22Rv1 (cell line): ENCODE measurements at regions not wholly inside any gene's neighbourhood (a gene's known extent, or its start where the extent isn't known, plus 50 kb on each side); places are given as distances from the start of the nearest gene placed in this dataset.

Source experiments
- H3K27ac ChIP-seq: fragments of 450-650 bp; 2 replicates; pipeline ENCODE4 v1.5.1; 2017
- CTCF ChIP-seq: fragments of 450-650 bp; IDR thresholded peaks from 2 replicates; pipeline ENCODE4 v1.5.1; 2017; ENCODE audit warnings: mild to moderate bottlenecking
- ZFX ChIP-seq: fragments of 450-650 bp; IDR thresholded peaks from 2 replicates; pipeline ENCODE4 v1.6.1; 2017; ENCODE audit warnings: antibody characterized with exemption, borderline replicate concordance

DNA sequence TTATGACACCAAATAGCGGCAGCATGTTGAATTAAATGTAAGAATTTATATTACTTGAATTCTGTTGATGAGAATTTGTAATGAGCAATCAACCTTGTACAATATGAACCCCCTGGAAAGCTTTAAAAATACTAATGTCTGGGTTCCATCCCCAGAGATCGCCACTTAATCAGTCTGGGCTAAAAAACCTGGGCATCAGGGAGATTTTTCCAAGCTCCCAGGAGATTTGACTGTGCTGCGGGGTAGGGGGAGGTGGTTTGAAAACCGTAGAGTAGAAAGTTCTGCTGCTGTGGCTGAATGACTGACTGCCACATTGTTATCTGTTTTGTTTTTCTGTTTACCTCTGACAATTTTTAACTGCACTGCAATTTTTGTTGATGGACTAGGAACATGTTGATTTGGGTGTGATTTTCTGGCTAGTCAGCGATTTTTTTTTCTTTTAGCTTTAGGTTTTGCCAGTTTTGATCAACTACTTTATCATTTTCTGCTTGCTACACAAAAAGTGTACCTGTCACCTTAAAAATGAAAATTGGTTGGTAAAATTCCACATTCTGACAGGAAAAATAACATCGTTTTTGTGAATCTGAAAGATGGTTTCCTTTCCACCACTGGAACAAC is 79.3 kb downstream of the PCTP start:
- H3K27ac ChIP-seq = no peak overlapping the region
- no peak for TF ChIP-seq CTCF
- no peak for TF ChIP-seq ZFX

DNA sequence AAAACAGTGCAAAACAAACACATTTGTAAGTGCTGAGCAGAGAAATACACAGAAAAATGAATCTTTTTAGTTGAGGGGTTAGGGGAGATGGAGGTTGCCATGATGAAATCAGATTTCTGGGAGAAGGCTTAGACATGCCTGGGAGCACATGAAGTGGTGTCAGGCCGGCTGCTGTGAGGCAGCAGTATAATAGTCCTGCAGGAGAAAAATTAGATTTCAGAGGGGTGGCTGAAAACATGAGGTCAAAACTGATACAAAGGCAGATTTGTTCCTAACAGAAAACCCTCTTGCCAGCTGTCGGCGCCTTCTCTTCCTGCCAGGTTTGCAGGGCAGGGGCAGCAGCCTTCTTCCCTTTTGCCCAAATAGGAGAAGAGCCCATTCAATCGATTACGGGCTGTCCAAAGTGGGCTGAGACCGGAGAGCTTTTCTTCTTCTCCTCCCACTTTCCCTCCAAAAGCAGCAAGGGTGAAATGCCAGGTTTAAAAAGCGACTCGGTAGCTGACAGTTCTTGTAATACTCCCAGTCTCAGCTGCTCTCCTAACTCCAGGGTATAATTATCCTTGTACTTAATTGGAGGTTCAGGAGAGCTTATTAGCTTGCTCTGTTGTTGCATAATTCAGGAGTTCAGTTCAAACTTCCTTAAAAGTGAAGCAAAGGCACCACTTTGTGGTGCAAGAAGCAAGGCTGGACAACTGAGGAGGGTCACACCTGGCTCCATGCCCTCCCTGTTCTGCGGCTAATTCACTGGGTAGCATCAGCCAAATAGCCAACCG is 80.0 kb downstream of the PCTP start:
- TF ChIP-seq ZFX = no peak
- no peak for TF ChIP-seq CTCF
- H3K27ac ChIP-seq = no peak overlapping the region

DNA sequence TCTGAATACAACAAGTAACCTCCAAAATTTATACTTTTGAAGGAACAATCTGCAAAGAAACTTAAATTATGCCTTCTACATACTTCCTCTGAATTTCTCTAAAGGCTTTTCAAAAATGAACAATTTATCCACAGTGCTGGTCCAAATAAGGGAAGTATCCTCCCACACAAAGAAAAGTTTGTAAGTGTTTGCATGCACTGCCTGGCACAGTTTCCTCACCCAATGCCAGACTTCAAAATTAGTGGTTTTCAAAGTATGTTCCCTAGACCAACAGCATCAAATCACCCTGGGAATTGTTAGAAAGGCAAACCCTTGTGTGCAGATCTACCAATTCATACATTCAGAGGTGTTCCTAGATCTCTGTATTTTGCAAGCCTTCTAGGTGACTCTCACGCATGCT is 82.5 kb downstream of the PCTP start:
- no peak for TF ChIP-seq ZFX
- no peak for TF ChIP-seq CTCF
- no peak overlapping the region for H3K27ac ChIP-seq

GRCh38 chr17:55842405-55843158 is 91.7 kb downstream of the PCTP start:
- TF ChIP-seq CTCF (no peak), ZFX (no peak)
- H3K27ac ChIP-seq = no peak overlapping the region

- H3K27ac ChIP-seq = no peak overlapping the region
Measured at GRCh38 chr17:55843785-55844184, 92.9 kb downstream of the PCTP start.

GRCh38 chr17:55845385-55845784 is 94.5 kb downstream of the PCTP start:
- TF ChIP-seq CTCF (peak; percentile 73), ZFX (no peak)
- H3K27ac ChIP-seq = no peak overlapping the region

More at GRCh38 chr17:55843785-55844184, 92.9 kb downstream of the PCTP start:
- TF ChIP-seq ZFX = no peak
- no peak for TF ChIP-seq CTCF

GRCh38 chr17:55846745-55847144 is 95.9 kb downstream of the PCTP start:
- TF ChIP-seq ZFX (no peak), CTCF (no peak)
- H3K27ac ChIP-seq = no peak overlapping the region
